GM23338 (cell line): ENCODE measurements at regions not wholly inside any gene's neighbourhood (a gene's known extent, or its start where the extent isn't known, plus 50 kb on each side); places are given as distances from the start of the nearest gene placed in this dataset.
"Not testable (repeated sequence)": the region's sequence is repeated elsewhere in the genome, so short reads cannot be mapped to it uniquely, and the experiment has no call there.

ENCODE experiments used
- CREB1 ChIP-seq: fragments of 250-450 bp; sonication (Bioruptor Pico); IDR thresholded peaks from 2 replicates; pipeline ENCODE4 v1.5.0; 2020; ENCODE audit warnings: low read depth, mild to moderate bottlenecking, moderate library complexity
- CTCF ChIP-seq, 2 experiments: fragments of 200-600 bp in 1 of 2; sonication (generic) in 1 of 2; conservative IDR thresholded peaks; 2 replicates each; pipeline versions ENCODE4 v1.5.1 to v1.6.1; 2016 to 2017; ENCODE audit warnings: antibody characterized with exemption in 2 of 2, low read depth in 2 of 2, mild to moderate bottlenecking in 2 of 2, moderate library complexity in 1 of 2
- EZH2 ChIP-seq: fragments of 200-600 bp; sonication (generic); IDR thresholded peaks from one replicate; pipeline ENCODE4 v1.8.0; 2017; ENCODE audit warnings: antibody characterized with exemption, mild to moderate bottlenecking, low read depth; ENCODE audit not compliant: unreplicated experiment
- EZH2phosphoT487 ChIP-seq: fragments of 200-600 bp; sonication (generic); IDR thresholded peaks from one replicate; pipeline ENCODE4 v1.8.1; 2018; ENCODE audit warnings: antibody characterized with exemption; ENCODE audit not compliant: unreplicated experiment
- JUNB ChIP-seq: IDR thresholded peaks from one replicate; pipeline ENCODE4 v1.6.1; 2016; ENCODE audit warnings: antibody characterized with exemption; ENCODE audit not compliant: unreplicated experiment
- NANOG ChIP-seq: IDR thresholded peaks from 2 replicates; pipeline ENCODE4 v1.6.1; 2016; ENCODE audit warnings: antibody characterized with exemption, borderline replicate concordance
- POLR2AphosphoS5 ChIP-seq: IDR thresholded peaks from 2 replicates; pipeline ENCODE4 v1.6.1; 2016; ENCODE audit warnings: antibody characterized with exemption, low read depth
- REST ChIP-seq: IDR thresholded peaks from one replicate; pipeline ENCODE4 v1.6.1; 2018; ENCODE audit warnings: antibody characterized with exemption; ENCODE audit not compliant: unreplicated experiment
- ZNF114 ChIP-seq: fragments of 250-450 bp; sonication (Bioruptor Pico); IDR thresholded peaks from 2 replicates; pipeline ENCODE4 v1.5.0; 2020; ENCODE audit warnings: mild to moderate bottlenecking, moderate library complexity
- ZNF331 ChIP-seq: fragments of 250-450 bp; sonication (Bioruptor Pico); IDR thresholded peaks from 2 replicates; pipeline ENCODE4 v1.5.0; 2020; ENCODE audit warnings: low read depth, mild to moderate bottlenecking, moderate library complexity
- TF ChIP-seq, protein P1 (sequence below): fragments of 250-450 bp; sonication (Bioruptor Pico); IDR thresholded peaks from 2 replicates; pipeline ENCODE4 v1.5.0; 2020; ENCODE audit warnings: mild to moderate bottlenecking, moderate library complexity

GRCh38 chr6:58097251-58097650 is 779.8 kb downstream of the PRIM2 start:
- TF ChIP-seq CTCF (conservative IDR thresholded peaks at IDR 0.05; ENCODE audit: low read depth in 2 of 2); EZH2phosphoT487; POLR2AphosphoS5; ZNF114 (CRISPR knock-in tag); EZH2; NANOG; JUNB; REST; ZNF331 (CRISPR knock-in tag); CREB1 (CRISPR knock-in tag): not testable (repeated sequence)
- TF ChIP-seq, protein P1, sequence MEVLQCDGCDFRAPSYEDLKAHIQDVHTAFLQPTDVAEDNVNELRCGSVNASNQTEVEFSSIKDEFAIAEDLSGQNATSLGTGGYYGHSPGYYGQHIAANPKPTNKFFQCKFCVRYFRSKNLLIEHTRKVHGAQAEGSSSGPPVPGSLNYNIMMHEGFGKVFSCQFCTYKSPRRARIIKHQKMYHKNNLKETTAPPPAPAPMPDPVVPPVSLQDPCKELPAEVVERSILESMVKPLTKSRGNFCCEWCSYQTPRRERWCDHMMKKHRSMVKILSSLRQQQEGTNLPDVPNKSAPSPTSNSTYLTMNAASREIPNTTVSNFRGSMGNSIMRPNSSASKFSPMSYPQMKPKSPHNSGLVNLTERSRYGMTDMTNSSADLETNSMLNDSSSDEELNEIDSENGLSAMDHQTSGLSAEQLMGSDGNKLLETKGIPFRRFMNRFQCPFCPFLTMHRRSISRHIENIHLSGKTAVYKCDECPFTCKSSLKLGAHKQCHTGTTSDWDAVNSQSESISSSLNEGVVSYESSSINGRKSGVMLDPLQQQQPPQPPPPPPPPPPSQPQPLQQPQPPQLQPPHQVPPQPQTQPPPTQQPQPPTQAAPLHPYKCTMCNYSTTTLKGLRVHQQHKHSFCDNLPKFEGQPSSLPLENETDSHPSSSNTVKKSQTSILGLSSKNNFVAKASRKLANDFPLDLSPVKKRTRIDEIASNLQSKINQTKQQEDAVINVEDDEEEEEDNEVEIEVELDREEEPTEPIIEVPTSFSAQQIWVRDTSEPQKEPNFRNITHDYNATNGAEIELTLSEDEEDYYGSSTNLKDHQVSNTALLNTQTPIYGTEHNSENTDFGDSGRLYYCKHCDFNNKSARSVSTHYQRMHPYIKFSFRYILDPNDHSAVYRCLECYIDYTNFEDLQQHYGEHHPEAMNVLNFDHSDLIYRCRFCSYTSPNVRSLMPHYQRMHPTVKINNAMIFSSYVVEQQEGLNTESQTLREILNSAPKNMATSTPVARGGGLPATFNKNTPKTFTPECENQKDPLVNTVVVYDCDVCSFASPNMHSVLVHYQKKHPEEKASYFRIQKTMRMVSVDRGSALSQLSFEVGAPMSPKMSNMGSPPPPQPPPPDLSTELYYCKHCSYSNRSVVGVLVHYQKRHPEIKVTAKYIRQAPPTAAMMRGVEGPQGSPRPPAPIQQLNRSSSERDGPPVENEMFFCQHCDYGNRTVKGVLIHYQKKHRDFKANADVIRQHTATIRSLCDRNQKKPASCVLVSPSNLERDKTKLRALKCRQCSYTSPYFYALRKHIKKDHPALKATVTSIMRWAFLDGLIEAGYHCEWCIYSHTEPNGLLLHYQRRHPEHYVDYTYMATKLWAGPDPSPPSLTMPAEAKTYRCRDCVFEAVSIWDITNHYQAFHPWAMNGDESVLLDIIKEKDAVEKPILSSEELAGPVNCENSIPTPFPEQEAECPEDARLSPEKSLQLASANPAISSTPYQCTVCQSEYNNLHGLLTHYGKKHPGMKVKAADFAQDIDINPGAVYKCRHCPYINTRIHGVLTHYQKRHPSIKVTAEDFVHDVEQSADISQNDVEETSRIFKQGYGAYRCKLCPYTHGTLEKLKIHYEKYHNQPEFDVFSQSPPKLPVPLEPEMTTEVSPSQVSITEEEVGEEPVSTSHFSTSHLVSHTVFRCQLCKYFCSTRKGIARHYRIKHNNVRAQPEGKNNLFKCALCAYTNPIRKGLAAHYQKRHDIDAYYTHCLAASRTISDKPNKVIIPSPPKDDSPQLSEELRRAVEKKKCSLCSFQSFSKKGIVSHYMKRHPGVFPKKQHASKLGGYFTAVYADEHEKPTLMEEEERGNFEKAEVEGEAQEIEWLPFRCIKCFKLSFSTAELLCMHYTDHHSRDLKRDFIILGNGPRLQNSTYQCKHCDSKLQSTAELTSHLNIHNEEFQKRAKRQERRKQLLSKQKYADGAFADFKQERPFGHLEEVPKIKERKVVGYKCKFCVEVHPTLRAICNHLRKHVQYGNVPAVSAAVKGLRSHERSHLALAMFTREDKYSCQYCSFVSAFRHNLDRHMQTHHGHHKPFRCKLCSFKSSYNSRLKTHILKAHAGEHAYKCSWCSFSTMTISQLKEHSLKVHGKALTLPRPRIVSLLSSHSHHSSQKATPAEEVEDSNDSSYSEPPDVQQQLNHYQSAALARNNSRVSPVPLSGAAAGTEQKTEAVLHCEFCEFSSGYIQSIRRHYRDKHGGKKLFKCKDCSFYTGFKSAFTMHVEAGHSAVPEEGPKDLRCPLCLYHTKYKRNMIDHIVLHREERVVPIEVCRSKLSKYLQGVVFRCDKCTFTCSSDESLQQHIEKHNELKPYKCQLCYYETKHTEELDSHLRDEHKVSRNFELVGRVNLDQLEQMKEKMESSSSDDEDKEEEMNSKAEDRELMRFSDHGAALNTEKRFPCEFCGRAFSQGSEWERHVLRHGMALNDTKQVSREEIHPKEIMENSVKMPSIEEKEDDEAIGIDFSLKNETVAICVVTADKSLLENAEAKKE (CRISPR knock-in tag): not testable (repeated sequence)
